ENCODE measurements at regions not wholly inside any gene's neighbourhood (a gene's known extent, or its start where the extent isn't known, plus 50 kb on each side); places are given as distances from the start of the nearest gene placed in this dataset.
"Not testable (repeated sequence)": the region's sequence is repeated elsewhere in the genome, so short reads cannot be mapped to it uniquely, and the experiment has no call there.

GRCh38 chr9:41619254-41619653, 430.1 kb upstream of the ZNG1F start:
- not testable (repeated sequence) for H3K4me3 ChIP-seq (ENCODE audit: extremely low read depth, insufficient read depth, low read length, poor library complexity, severe bottlenecking); H3K27ac ChIP-seq (ENCODE audit: low read depth, low read length, severe bottlenecking); H3K4me1 ChIP-seq (ENCODE audit: control insufficient read depth, insufficient read depth, low read length, poor library complexity, severe bottlenecking); H3K9me3 ChIP-seq (ENCODE audit: control insufficient read depth, low read length); H3K36me3 ChIP-seq (ENCODE audit: control insufficient read depth, insufficient read depth, low read length)
- WGBS, 2 experiments (ENCODE audit: insufficient coverage in 2 of 2) = no CpG with 5 or more reads among the region's 2 CpGs

- H3K4me3 ChIP-seq (ENCODE audit: extremely low read depth, insufficient read depth, low read length, poor library complexity, severe bottlenecking); H3K36me3 ChIP-seq (ENCODE audit: control insufficient read depth, insufficient read depth, low read length); H3K9me3 ChIP-seq (ENCODE audit: control insufficient read depth, low read length); H3K4me1 ChIP-seq (ENCODE audit: control insufficient read depth, insufficient read depth, low read length, poor library complexity, severe bottlenecking); H3K27ac ChIP-seq (ENCODE audit: low read depth, low read length, severe bottlenecking): not testable (repeated sequence)
- no CpG with 5 or more reads among the region's 4 CpGs for WGBS, 2 experiments (ENCODE audit: insufficient coverage in 2 of 2)
Observed at GRCh38 chr9:41606961-41607547, 417.9 kb upstream of the ZNG1F start.

DNA sequence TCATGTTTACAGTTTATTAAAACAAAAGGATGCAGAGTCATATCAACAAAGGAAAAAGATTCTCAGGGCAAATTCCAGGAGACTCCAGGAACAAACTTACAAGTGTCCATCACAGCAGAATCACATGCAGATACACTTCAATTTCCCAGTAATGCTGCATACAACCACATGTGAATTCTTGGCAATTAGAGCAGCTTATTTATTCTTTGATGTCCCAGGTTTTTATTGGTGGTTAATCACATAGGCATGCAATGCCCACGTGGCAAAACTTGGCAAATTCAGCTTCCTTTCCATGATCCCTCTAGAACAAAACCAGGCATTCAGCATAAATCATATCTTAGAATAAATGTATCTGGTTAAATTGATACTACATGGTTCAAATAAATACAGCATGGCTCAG, 376.5 kb upstream of the ZNG1F start:
- H3K27ac ChIP-seq (ENCODE audit: low read depth, low read length, severe bottlenecking); H3K36me3 ChIP-seq (ENCODE audit: control insufficient read depth, insufficient read depth, low read length); H3K4me3 ChIP-seq (ENCODE audit: extremely low read depth, insufficient read depth, low read length, poor library complexity, severe bottlenecking); H3K9me3 ChIP-seq (ENCODE audit: control insufficient read depth, low read length); H3K4me1 ChIP-seq (ENCODE audit: control insufficient read depth, insufficient read depth, low read length, poor library complexity, severe bottlenecking): not testable (repeated sequence)
- WGBS, 2 experiments (ENCODE audit: insufficient coverage in 2 of 2) = no CpG with 5 or more reads among the region's 1 CpG

Measured in mesodermal cell (in vitro differentiated cells).